ENCODE measurements at regions not wholly inside any gene's neighbourhood (a gene's known extent, or its start where the extent isn't known, plus 50 kb on each side); places are given as distances from the start of the nearest gene placed in this dataset.

DNA sequence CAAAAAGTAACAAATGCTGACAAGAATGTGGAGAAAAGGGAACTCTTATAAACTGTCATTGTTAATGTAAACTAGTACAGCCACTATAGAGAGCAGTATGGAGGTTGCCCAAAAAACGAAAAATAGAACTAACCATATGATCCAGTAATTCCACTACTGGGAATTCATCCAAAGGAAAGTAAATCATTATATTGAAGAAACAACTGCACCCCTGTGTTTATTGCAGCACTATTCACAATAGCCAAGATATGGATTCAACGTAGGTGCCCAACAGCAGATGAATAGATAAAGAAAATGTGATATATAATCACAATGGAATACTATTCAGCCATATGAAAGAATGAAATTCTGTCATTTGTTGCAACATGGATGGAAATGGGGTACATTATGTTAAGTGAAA is 188.0 kb upstream of the E2F7 start:
- TF ChIP-seq CTCF (IDR thresholded peaks at IDR 0.05) (no peak), EP300 (IDR thresholded peaks at IDR 0.05; ENCODE audit: borderline replicate concordance in 1 of 2, low read depth in 1 of 2, low read length in 1 of 2) (no peak), USF2 (IDR thresholded peaks at IDR 0.05; ENCODE audit: borderline replicate concordance, low read depth, low read length) (no peak), TEAD4 (IDR thresholded peaks at IDR 0.05; ENCODE audit: borderline replicate concordance, insufficient read depth) (no peak), MXI1 (IDR thresholded peaks at IDR 0.05; ENCODE audit: low read depth, low read length) (no peak), POLR2AphosphoS5 (IDR thresholded peaks at IDR 0.05; ENCODE audit: low read depth, low read length) (no peak), GATA2 (CRISPR knock-in tag; IDR thresholded peaks at IDR 0.05) (no peak), REST (IDR thresholded peaks at IDR 0.05; ENCODE audit: low read depth, low read length) (no peak), ELF1 (IDR thresholded peaks at IDR 0.05) (no peak)
- TF ChIP-seq, protein P1, sequence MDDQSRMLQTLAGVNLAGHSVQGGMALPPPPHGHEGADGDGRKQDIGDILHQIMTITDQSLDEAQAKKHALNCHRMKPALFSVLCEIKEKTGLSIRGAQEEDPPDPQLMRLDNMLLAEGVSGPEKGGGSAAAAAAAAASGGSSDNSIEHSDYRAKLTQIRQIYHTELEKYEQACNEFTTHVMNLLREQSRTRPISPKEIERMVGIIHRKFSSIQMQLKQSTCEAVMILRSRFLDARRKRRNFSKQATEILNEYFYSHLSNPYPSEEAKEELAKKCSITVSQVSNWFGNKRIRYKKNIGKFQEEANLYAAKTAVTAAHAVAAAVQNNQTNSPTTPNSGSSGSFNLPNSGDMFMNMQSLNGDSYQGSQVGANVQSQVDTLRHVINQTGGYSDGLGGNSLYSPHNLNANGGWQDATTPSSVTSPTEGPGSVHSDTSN (IDR thresholded peaks at IDR 0.05) = no peak
